K562 (cell line): ENCODE measurements at regions not wholly inside any gene's neighbourhood (a gene's known extent, or its start where the extent isn't known, plus 50 kb on each side); places are given as distances from the start of the nearest gene placed in this dataset.

Source experiments
- ATAC-seq: fragments of 200-7000 bp; cut with Tn5 transposase; 3 replicates; pipeline ENCODE4 v1.9.1; 2020; ENCODE audit warnings: moderate library complexity
- BruUV-seq: library from RNA; stranded (reverse); fragments of 400-500 nt; replicated peaks from 2 replicates; lab custom pipeline; 2021; lab: Mats Ljungman, UMichigan
- CTCF ChIA-PET: fragments of 300-600 bp; formaldehyde crosslinking; extraction: SDS; loops from one replicate; lab custom pipeline; 2021; ENCODE audit warnings: low intra/inter-chr PET ratio; lab: Yijun Ruan, JAX
- POLR2A ChIA-PET: fragments of 300-600, 350-650 bp; sonication (Branson Sonifier 250); formaldehyde crosslinking; extraction: SDS; loops from one replicate; lab custom pipeline; 2021; ENCODE audit warnings: antibody characterized with exemption, inconsistent platforms; lab: Yijun Ruan, JAX
- DNase-seq, 4 experiments: peaks; one replicate each; pipeline versions ENCODE4 v3.0.0 to v3.0.0-alpha.2; 2011 to 2018; ENCODE audit warnings: low spot score in 3 of 4, mixed read lengths in 3 of 4; ENCODE audit errors: extremely low read depth in 1 of 4
- FAIRE-seq: peaks from 2 replicates; lab custom pipeline; 2011; peaks lifted over from hg19 to GRCh38; lab: Jason Lieb, UNC
- H2AFZ ChIP-seq: 2 replicates; pipeline ENCODE4 v1.6.0; 2011; ENCODE audit warnings: low read depth, low read length, control low read depth, inconsistent platforms
- H3K27ac ChIP-seq: fragments of 200-600 bp; 3 replicates; pipeline ENCODE4 v1.8.0; 2011; ENCODE audit warnings: low read depth, mild to moderate bottlenecking, control low read depth, inconsistent platforms, low read length, moderate library complexity, mixed read lengths; ENCODE audit errors: extremely low read depth
- H3K27me3 ChIP-seq, 2 experiments: fragments of 300-600 bp in 1 of 2; 2 replicates in 1 of 2; 3 replicates in 1 of 2; pipeline versions ENCODE4 v1.6.0 to v1.8.0; 2011; ENCODE audit warnings: inconsistent platforms in 2 of 2, low read length in 2 of 2, mild to moderate bottlenecking in 1 of 2, mixed read lengths in 1 of 2, moderate library complexity in 1 of 2; ENCODE audit not compliant: control insufficient read depth in 2 of 2, insufficient read depth in 2 of 2
- H3K36me3 ChIP-seq: fragments of 300-600 bp; 3 replicates; pipeline ENCODE4 v1.8.0; 2011; ENCODE audit warnings: mild to moderate bottlenecking, low read length, inconsistent platforms; ENCODE audit not compliant: control insufficient read depth, insufficient read depth
- H3K4me1 ChIP-seq, 2 experiments: fragments of 200-600 bp in 1 of 2; replicated peaks in 1 of 2; 2 replicates in 1 of 2; 3 replicates in 1 of 2; pipeline versions ENCODE4 v1.5.1 to v1.8.0; 2011; ENCODE audit warnings: inconsistent platforms in 2 of 2, low read length in 2 of 2, mild to moderate bottlenecking in 1 of 2, mixed read lengths in 1 of 2, moderate library complexity in 1 of 2; ENCODE audit not compliant: control insufficient read depth in 2 of 2, insufficient read depth in 2 of 2
- H3K4me2 ChIP-seq: 2 replicates; pipeline ENCODE4 v1.6.1; 2011; ENCODE audit warnings: low read length, control low read depth, inconsistent platforms, mixed read lengths; ENCODE audit not compliant: insufficient read depth
- H3K4me3 ChIP-seq: fragments of 200-600 bp; sonication (generic), shearing (Covaris generic); 2 replicates; pipeline ENCODE4 v1.5.1; 2016; ENCODE audit warnings: control low read depth, inconsistent platforms
- H3K79me2 ChIP-seq: fragments of 200-600 bp; 3 replicates; pipeline ENCODE4 v1.8.0; 2011; ENCODE audit warnings: low read length, inconsistent platforms; ENCODE audit not compliant: control insufficient read depth, insufficient read depth
- H3K9ac ChIP-seq, 2 experiments: 2 replicates each; pipeline versions ENCODE4 v1.6.0 to v1.6.1; 2011; ENCODE audit warnings: low read depth in 2 of 2, low read length in 2 of 2, control low read depth in 1 of 2, inconsistent platforms in 1 of 2, mild to moderate bottlenecking in 1 of 2, mixed read lengths in 1 of 2; ENCODE audit not compliant: insufficient read depth in 1 of 2
- H3K9me1 ChIP-seq: one replicate; pipeline ENCODE4 v1.6.0; 2011; ENCODE audit warnings: inconsistent platforms, mild to moderate bottlenecking, low read length, moderate library complexity; ENCODE audit not compliant: control insufficient read depth, insufficient read depth
- H3K9me3 ChIP-seq: replicated peaks from 2 replicates; pipeline ENCODE4 v1.5.1; 2011; ENCODE audit warnings: low read depth, low read length, inconsistent platforms; ENCODE audit not compliant: control insufficient read depth, insufficient read depth
- H4K20me1 ChIP-seq: replicated peaks from 2 replicates; pipeline ENCODE4 v1.6.1; 2011; ENCODE audit warnings: low read length, inconsistent platforms, mixed read lengths; ENCODE audit not compliant: control insufficient read depth, insufficient read depth
- AFF1 ChIP-seq, 2 experiments: fragments of 450-650 bp; IDR thresholded peaks; 2 replicates each; pipeline ENCODE4 v1.6.1; 2018; ENCODE audit warnings: mild to moderate bottlenecking in 2 of 2, low read depth in 1 of 2; ENCODE audit not compliant: partially characterized antibody in 2 of 2
- MBD2 ChIP-seq: sonication (generic); IDR thresholded peaks from 2 replicates; pipeline ENCODE4 v1.6.1; 2016; ENCODE audit warnings: low read depth, borderline replicate concordance
- PRMT5 ChIP-seq: sonication (generic); formaldehyde crosslinking; IDR thresholded peaks from 2 replicates; pipeline ENCODE4 v1.5.0; 2020; ENCODE audit warnings: missing genetic modification reagents
- ZNF407 ChIP-seq: fragments of 450-650 bp; IDR thresholded peaks from 2 replicates; pipeline ENCODE4 v1.6.1; 2016; ENCODE audit warnings: low read depth
- ZNF717 ChIP-seq: fragments of 250-450 bp; sonication (Bioruptor Pico); IDR thresholded peaks from 2 replicates; pipeline ENCODE4 v1.5.0; 2021
- WGBS: fragments of 100-300 bp; shearing (Covaris generic); methylation state at CpG from one replicate; pipeline ENCODE4 v1.1.6; 2016; ENCODE audit warnings: low coverage, mixed read lengths; ENCODE audit not compliant: insufficient coverage; ENCODE audit errors: missing lambda C conversion rate; 5-methylcytosine and 5-hydroxymethylcytosine counted together
- in situ Hi-C: fragments of 300-500 bp; cut with MboI; formaldehyde crosslinking; loops from 4 replicates; pipeline ENCODE4 v1.15.0; 2018; ENCODE audit warnings: inconsistent platforms, mixed read lengths
- intact Hi-C: fragments of 100-400 bp; cut with micrococcal nuclease; formaldehyde crosslinking; loops from 2 replicates; pipeline ENCODE4 v1.14.2; 2022

GRCh38 chr4:177574446-177574845 is 132.2 kb upstream of the AGA start (continued):
- no peak for TF ChIP-seq ZNF407

- ATAC-seq = no peak
- ChIA-PET CTCF (no interaction called here), POLR2A (no interaction called here)
- no peak for TF ChIP-seq ZNF717
- no peak for TF ChIP-seq AFF1 (IDR thresholded peaks at IDR 0.05; ENCODE audit: low read depth in 1 of 2, partially characterized antibody in 2 of 2)
- TF ChIP-seq MBD2 = no peak
- no peak for TF ChIP-seq PRMT5
- H3K9ac ChIP-seq = no peak overlapping the region
- H4K20me1 ChIP-seq = no peaks in the 10 kb centered on the region
- H3K9me1 ChIP-seq = no peaks in the 10 kb centered on the region
- H3K4me2 ChIP-seq = no peak overlapping the region
- no peaks in the 10 kb centered on the region for H3K9me3 ChIP-seq
- BruUV-seq = no TSS peak
- no peak for DNase-seq
- no peak for FAIRE-seq
- H3K27me3 ChIP-seq = no peaks in the 10 kb centered on the region
- H3K4me3 ChIP-seq = no peak overlapping the region
- no peak overlapping the region for H3K27ac ChIP-seq
- intact Hi-C loops (no loop called here), in situ Hi-C loops (no loop called here)
- H3K4me1 ChIP-seq = no peaks in the 10 kb centered on the region
- no peak overlapping the region for H2AFZ ChIP-seq
- no peaks in the 10 kb centered on the region for H3K79me2 ChIP-seq
- H3K36me3 ChIP-seq = no peaks in the 10 kb centered on the region
- 0% methylated on average over 1 of the region's 1 CpG for WGBS
These were observed 137.4 kb upstream of the AGA start for GRCh38 chr4:177579649-177580048.
